Suprapubic skin (tissue), 4 donors: ENCODE measurements at regions not wholly inside any gene's neighbourhood (a gene's known extent, or its start where the extent isn't known, plus 50 kb on each side); places are given as distances from the start of the nearest gene placed in this dataset.

Source experiments
- DNase-seq, 2 donors: peaks; one replicate each; pipeline ENCODE4 v3.0.0-alpha.2; 2019; ENCODE audit warnings: low spot score in 2 of 2
- H3K27ac ChIP-seq: fragments of 200-600 bp; sonication (generic); one replicate; pipeline ENCODE4 v1.5.1; 2019
- H3K27me3 ChIP-seq: fragments of 200-600 bp; sonication (generic); one replicate; pipeline ENCODE4 v1.5.1; 2019
- H3K36me3 ChIP-seq: fragments of 200-600 bp; sonication (generic); one replicate; pipeline ENCODE4 v1.5.1; 2019
- H3K4me1 ChIP-seq: fragments of 200-600 bp; sonication (generic); one replicate; pipeline ENCODE4 v1.5.1; 2019
- H3K4me3 ChIP-seq: fragments of 200-600 bp; sonication (generic); one replicate; pipeline ENCODE4 v1.5.1; 2019; ENCODE audit warnings: mild to moderate bottlenecking
- H3K9me3 ChIP-seq: fragments of 200-600 bp; sonication (generic); one replicate; pipeline ENCODE4 v1.5.1; 2019
- EP300 ChIP-seq: sonication (generic); formaldehyde crosslinking; IDR thresholded peaks from one replicate; pipeline ENCODE4 v1.6.1; 2017; ENCODE audit warnings: antibody characterized with exemption
- POLR2A ChIP-seq, 2 donors: fragments of 450-650 bp; IDR thresholded peaks; one replicate each; pipeline ENCODE4 v1.6.1; 2017; ENCODE audit warnings: antibody characterized with exemption in 2 of 2, mild to moderate bottlenecking in 2 of 2, moderate library complexity in 2 of 2
- POLR2AphosphoS5 ChIP-seq, 3 donors: sonication (generic); formaldehyde crosslinking; IDR thresholded peaks; one replicate each; pipeline ENCODE4 v1.6.1; 2017; ENCODE audit warnings: antibody characterized with exemption in 3 of 3
- WGBS: methylation state at CpG from one replicate; pipeline ENCODE4 v1.1.5; 2018; 5-methylcytosine and 5-hydroxymethylcytosine counted together
- TF ChIP-seq, protein P1 (sequence below), 2 donors: fragments of 200-600 bp in 1 of 2; fragments of 450-650 bp in 1 of 2; sonication (generic) in 1 of 2; IDR thresholded peaks; one replicate each; pipeline ENCODE4 v1.5.1; 2016 to 2019; ENCODE audit warnings: antibody characterized with exemption in 2 of 2, mild to moderate bottlenecking in 1 of 2, moderate library complexity in 1 of 2

DNA sequence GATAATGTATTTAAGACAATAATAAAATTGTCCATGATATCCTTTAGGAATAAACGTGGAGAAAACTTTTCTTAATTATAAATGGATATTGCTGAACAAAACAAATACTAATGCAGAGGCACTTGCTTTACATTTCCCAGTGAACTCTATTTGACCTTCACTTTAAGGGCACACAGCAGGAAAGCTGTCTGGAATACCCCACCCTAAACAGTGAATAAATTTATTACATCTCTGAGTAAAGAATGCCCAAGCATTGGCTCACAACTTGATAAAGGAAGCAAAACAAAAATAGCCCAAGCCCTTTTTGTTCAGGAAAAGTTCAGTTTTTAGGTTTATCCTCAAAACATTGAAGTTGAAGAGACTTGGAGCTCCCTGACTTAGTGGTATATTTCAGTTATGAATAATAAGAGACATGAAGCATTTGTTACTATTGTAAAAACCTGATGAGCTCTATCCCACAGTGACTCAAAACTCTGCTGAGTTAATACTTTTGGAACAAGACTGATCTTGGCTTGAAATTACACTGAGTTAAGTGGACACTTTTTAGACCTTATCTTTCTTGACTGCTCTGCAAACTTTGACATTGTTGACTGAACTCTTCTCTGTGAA lies 353.9 kb downstream of the BCKDHB start:
- Histone ChIP-seq H3K4me1 (peaks cover 20% of the 10 kb centered on the region), H3K36me3 (no peaks in the 10 kb centered on the region), H3K9me3 (no peaks in the 10 kb centered on the region), H3K27me3 (no peaks in the 10 kb centered on the region), H3K27ac (no peak overlapping the region), H3K4me3 (no peak overlapping the region)
- WGBS = 59% methylated on average over 1 of the region's 1 CpG
- no peak for DNase-seq
- no peak for TF ChIP-seq EP300
- TF ChIP-seq, protein P1, sequence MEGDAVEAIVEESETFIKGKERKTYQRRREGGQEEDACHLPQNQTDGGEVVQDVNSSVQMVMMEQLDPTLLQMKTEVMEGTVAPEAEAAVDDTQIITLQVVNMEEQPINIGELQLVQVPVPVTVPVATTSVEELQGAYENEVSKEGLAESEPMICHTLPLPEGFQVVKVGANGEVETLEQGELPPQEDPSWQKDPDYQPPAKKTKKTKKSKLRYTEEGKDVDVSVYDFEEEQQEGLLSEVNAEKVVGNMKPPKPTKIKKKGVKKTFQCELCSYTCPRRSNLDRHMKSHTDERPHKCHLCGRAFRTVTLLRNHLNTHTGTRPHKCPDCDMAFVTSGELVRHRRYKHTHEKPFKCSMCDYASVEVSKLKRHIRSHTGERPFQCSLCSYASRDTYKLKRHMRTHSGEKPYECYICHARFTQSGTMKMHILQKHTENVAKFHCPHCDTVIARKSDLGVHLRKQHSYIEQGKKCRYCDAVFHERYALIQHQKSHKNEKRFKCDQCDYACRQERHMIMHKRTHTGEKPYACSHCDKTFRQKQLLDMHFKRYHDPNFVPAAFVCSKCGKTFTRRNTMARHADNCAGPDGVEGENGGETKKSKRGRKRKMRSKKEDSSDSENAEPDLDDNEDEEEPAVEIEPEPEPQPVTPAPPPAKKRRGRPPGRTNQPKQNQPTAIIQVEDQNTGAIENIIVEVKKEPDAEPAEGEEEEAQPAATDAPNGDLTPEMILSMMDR (IDR thresholded peaks at IDR 0.05) = no peak
- no peak for TF ChIP-seq POLR2AphosphoS5 (IDR thresholded peaks at IDR 0.05)
- no peak for TF ChIP-seq POLR2A (IDR thresholded peaks at IDR 0.05)

DNA sequence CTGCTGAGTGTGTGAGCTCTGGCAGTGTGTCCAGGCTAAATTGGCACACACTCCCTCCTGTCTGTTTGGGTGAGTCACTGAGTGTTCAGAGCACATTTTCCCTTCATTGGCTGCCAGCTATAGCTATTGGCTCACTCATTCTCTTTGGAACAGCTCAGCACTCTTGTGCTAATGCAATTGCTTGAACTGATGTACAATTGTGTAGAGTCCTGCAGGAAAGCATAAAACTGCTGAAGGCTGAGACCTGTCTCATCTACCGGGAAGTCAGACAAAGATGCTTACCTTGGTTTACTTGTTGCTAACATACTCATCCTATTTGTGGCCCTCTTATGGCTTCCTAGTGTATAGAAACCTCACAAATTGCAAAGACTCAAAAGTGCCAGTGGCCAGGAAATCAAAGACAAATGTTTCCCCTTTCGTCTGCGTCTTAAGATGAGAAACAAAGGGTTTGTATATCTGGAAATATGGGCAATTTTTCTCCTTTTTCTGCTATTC lies 351.0 kb downstream of the BCKDHB start:
- peak in 1 of 2 donors; percentile 71 for DNase-seq
- TF ChIP-seq POLR2AphosphoS5 (IDR thresholded peaks at IDR 0.05) = peak in 1 of 3 donors; percentile 37
- TF ChIP-seq, protein P1 (IDR thresholded peaks at IDR 0.05) = no peak
- no peaks in the 10 kb centered on the region for H3K36me3 ChIP-seq
- 24% methylated on average over 3 of the region's 3 CpGs for WGBS
- no peaks in the 10 kb centered on the region for H3K9me3 ChIP-seq
- no peak overlapping the region for H3K4me3 ChIP-seq
- H3K4me1 ChIP-seq = peaks cover 35% of the 10 kb centered on the region
- no peak overlapping the region for H3K27ac ChIP-seq
- no peaks in the 10 kb centered on the region for H3K27me3 ChIP-seq

DNA sequence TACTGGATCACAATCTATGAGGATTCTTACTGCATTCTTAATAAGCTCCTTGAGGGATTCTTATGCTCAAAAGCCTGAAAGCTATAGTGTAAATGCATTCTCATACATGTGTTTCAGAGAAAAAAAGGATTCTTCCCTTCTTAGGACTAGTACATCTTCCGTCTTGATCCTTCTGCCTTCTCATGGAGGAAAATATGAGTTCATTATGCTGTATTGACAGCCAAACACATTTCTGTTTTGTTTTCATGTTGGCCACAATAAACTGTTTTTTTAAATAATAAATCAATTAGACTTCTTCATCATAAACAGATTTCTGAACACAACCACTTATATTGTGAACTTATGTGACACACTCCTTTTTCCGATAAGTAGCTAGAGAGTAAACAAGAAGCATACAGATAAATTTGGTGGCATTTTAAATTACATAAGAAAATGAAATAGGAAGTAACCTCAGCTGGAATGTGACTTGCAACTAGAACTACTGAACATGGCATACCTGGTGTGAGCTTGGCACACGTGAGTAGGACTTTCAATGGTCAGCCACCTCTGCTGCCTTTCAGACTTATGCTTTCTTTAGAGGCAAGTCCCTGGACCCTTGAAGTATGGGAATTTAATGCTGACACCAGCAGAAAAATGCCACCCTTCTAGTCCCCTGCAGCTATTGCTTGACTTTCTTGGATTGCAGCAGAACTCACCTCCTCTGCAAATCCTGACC lies 350.4 kb downstream of the BCKDHB start:
- H3K27ac ChIP-seq = no peak overlapping the region
- peaks cover 35% of the 10 kb centered on the region for H3K4me1 ChIP-seq
- WGBS = 60% methylated on average over 3 of the region's 3 CpGs
- no peaks in the 10 kb centered on the region for H3K36me3 ChIP-seq
- no peaks in the 10 kb centered on the region for H3K9me3 ChIP-seq
- H3K27me3 ChIP-seq = no peaks in the 10 kb centered on the region
- no peak for DNase-seq
- TF ChIP-seq, protein P1 (IDR thresholded peaks at IDR 0.05) = no peak
- TF ChIP-seq POLR2AphosphoS5 (IDR thresholded peaks at IDR 0.05) (no peak), POLR2A (IDR thresholded peaks at IDR 0.05) (no peak), EP300 (no peak)
- no peak overlapping the region for H3K4me3 ChIP-seq

DNA sequence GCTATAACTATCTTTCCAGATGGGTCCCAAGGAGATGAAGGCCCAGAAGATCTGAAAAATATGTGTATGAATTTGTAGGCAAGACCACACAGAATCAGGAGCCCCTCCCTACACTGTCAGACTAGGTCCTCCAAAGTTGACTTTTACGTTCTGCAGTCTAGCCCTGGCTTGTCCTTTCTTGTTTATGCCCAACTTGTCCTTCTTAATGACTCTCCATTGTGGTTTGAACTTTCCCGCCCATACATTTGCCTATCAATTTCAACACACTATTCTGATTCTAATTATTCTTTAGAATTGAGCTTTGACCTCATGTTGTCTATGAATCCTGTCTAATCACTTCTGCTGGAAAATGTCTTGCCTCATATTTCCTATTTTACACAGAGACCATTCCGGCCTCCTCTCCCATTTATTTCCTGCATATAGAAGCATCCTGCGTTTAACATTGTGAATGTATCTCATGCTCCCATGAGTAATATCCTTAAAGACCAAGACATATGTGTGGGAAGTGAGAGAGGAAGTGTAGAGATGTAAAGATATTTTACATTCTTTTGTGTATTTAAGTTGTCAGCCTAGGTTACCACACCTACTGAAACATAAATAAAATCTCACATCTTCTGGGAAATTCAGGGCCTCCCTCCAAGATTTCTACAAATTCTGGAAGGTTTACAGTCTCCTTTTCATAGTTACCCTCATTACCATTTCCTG lies 348.3 kb downstream of the BCKDHB start:
- DNase-seq = no peak
- no peak for TF ChIP-seq POLR2AphosphoS5 (IDR thresholded peaks at IDR 0.05)
- TF ChIP-seq EP300 = no peak
- TF ChIP-seq POLR2A (IDR thresholded peaks at IDR 0.05) = no peak
- Histone ChIP-seq H3K27ac (peak overlapping the region; percentile 61), H3K27me3 (no peaks in the 10 kb centered on the region), H3K36me3 (no peaks in the 10 kb centered on the region), H3K9me3 (no peaks in the 10 kb centered on the region), H3K4me3 (no peak overlapping the region), H3K4me1 (peaks cover 35% of the 10 kb centered on the region)
- WGBS = 63% methylated on average over 4 of the region's 4 CpGs

DNA sequence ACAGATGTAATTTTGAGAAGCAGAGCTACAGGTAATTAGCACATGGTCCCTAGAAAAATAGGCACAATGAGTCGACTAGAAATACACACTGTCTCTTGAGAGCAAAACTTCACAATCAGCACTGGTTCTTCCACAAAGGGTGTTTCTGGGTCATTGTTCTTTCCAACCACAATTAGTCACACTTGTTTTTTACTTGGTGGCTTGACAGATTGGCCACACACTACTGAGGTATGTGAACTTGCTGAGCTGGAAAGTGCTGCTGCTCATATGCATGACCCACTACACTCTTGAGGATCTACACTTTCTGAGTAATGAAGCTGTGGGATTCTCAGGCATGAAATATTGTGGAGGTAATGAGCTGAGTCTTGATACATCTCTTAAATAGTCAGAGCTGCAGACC lies 347.7 kb downstream of the BCKDHB start:
- WGBS = 0% methylated on average over 1 of the region's 1 CpG
- Histone ChIP-seq H3K27ac (peak overlapping the region; percentile 61), H3K4me1 (peaks cover 35% of the 10 kb centered on the region), H3K36me3 (no peaks in the 10 kb centered on the region), H3K4me3 (no peak overlapping the region), H3K9me3 (no peaks in the 10 kb centered on the region), H3K27me3 (no peaks in the 10 kb centered on the region)
- DNase-seq = no peak
- TF ChIP-seq EP300 (no peak), POLR2A (IDR thresholded peaks at IDR 0.05) (no peak), POLR2AphosphoS5 (IDR thresholded peaks at IDR 0.05) (no peak)
- TF ChIP-seq, protein P1 (IDR thresholded peaks at IDR 0.05) = no peak
